H1 (cell line): ENCODE measurements at regions not wholly inside any gene's neighbourhood (a gene's known extent, or its start where the extent isn't known, plus 50 kb on each side); places are given as distances from the start of the nearest gene placed in this dataset.

Experiments
- CTCF ChIA-PET: fragments of 300-600 bp; sonication (Branson Sonifier 250); formaldehyde crosslinking; loops from one replicate; lab custom pipeline; 2021; ENCODE audit not compliant: partially characterized antibody; lab: Charles Lee
- POLR2A ChIA-PET: fragments of 300-600 bp; sonication (Branson Sonifier 250); formaldehyde crosslinking; loops from one replicate; lab custom pipeline; 2021; ENCODE audit warnings: inconsistent platforms; ENCODE audit not compliant: partially characterized antibody; lab: Charles Lee
- DNase-seq, 2 experiments: peaks; one replicate each; pipeline versions ENCODE4 v3.0.0 to v3.0.0-alpha.2; 2010 to 2022; ENCODE audit warnings: low spot score in 2 of 2, low read depth in 1 of 2, mixed read lengths in 1 of 2
- FAIRE-seq: peaks from 2 replicates; lab custom pipeline; 2011; peaks lifted over from hg19 to GRCh38; lab: Jason Lieb, UNC
- H2AFZ ChIP-seq: 2 replicates; pipeline ENCODE4 v1.8.1; 2012; ENCODE audit warnings: low read length, inconsistent platforms
- H2AK5ac ChIP-seq: 2 replicates; pipeline ENCODE4 v1.6.1; 2013; ENCODE audit warnings: low read depth, low read length
- H2BK120ac ChIP-seq: replicated peaks from 2 replicates; pipeline ENCODE3; 2013; ENCODE audit warnings: low read depth, low read length, inconsistent platforms
- H2BK12ac ChIP-seq: 2 replicates; pipeline ENCODE4 v1.6.1; 2013; ENCODE audit warnings: low read depth, low read length
- H2BK15ac ChIP-seq: 2 replicates; pipeline ENCODE4 v1.6.1; 2013; ENCODE audit warnings: low read length
- H2BK20ac ChIP-seq: 2 replicates; pipeline ENCODE4 v1.6.1; 2013; ENCODE audit warnings: low read length
- H2BK5ac ChIP-seq: 2 replicates; pipeline ENCODE4 v1.6.1; 2013; ENCODE audit warnings: low read depth, low read length
- H3K14ac ChIP-seq: 2 replicates; pipeline ENCODE4 v1.6.1; 2013; ENCODE audit warnings: inconsistent platforms; ENCODE audit not compliant: insufficient read length
- H3K18ac ChIP-seq: 2 replicates; pipeline ENCODE4 v1.6.1; 2013; ENCODE audit warnings: low read length; ENCODE audit errors: extremely low read depth
- H3K23ac ChIP-seq: 2 replicates; pipeline ENCODE4 v1.6.1; 2013; ENCODE audit warnings: inconsistent platforms; ENCODE audit not compliant: insufficient read length
- H3K23me2 ChIP-seq: 2 replicates; pipeline ENCODE4 v1.6.1; 2013; ENCODE audit warnings: low read depth, low read length
- H3K27ac ChIP-seq: 2 replicates; pipeline ENCODE4 v1.6.1; 2011; ENCODE audit warnings: low read depth, low read length, inconsistent platforms
- H3K27me3 ChIP-seq, 4 experiments: replicated peaks in 1 of 4; 1 replicate in 1 of 4; 2 replicates in 3 of 4; pipeline versions ENCODE4 v1.6.1 to v1.8.1; 2011 to 2013; ENCODE audit warnings: low read length in 3 of 4, mild to moderate bottlenecking in 3 of 4, inconsistent platforms in 2 of 4, mixed read lengths in 2 of 4, moderate library complexity in 1 of 4; ENCODE audit not compliant: control insufficient read depth in 3 of 4, insufficient read depth in 3 of 4; ENCODE audit errors: extremely low read depth in 1 of 4
- H3K36me3 ChIP-seq, 4 experiments: 2 replicates each; pipeline versions ENCODE4 v1.6.1 to v1.8.1; 2011 to 2013; ENCODE audit warnings: mild to moderate bottlenecking in 4 of 4, low read length in 3 of 4, moderate library complexity in 2 of 4, control low read depth in 1 of 4, inconsistent platforms in 1 of 4; ENCODE audit not compliant: insufficient read depth in 4 of 4, control insufficient read depth in 2 of 4
- H3K4ac ChIP-seq: replicated peaks from 2 replicates; pipeline ENCODE3; 2013; ENCODE audit warnings: low read length, low read depth, mixed read lengths, inconsistent platforms; ENCODE audit not compliant: insufficient read length
- H3K4me1 ChIP-seq, 4 experiments: replicated peaks in 1 of 4; 1 replicate in 1 of 4; 2 replicates in 3 of 4; pipeline versions ENCODE4 v1.6.1 to v1.8.1; 2011 to 2013; ENCODE audit warnings: low read length in 3 of 4, inconsistent platforms in 2 of 4, mixed read lengths in 1 of 4; ENCODE audit not compliant: insufficient read depth in 4 of 4, control insufficient read depth in 3 of 4
- H3K4me2 ChIP-seq, 2 experiments: 2 replicates each; pipeline versions ENCODE4 v1.6.1 to v1.8.1; 2011 to 2013; ENCODE audit warnings: low read depth in 2 of 2, low read length in 2 of 2, control low read depth in 1 of 2, inconsistent platforms in 1 of 2, mild to moderate bottlenecking in 1 of 2; ENCODE audit not compliant: insufficient read depth in 1 of 2
- H3K4me3 ChIP-seq, 4 experiments: fragments of 200-600, 300-600 bp in 1 of 4; sonication (generic), shearing (Covaris generic), sonication (Bioruptor Twin) in 1 of 4; 2 replicates each; pipeline versions ENCODE4 v1.5.1 to v1.8.1; 2011 to 2016; ENCODE audit warnings: low read length in 4 of 4, low read depth in 3 of 4, control low read depth in 2 of 4, inconsistent platforms in 2 of 4, mild to moderate bottlenecking in 2 of 4, mixed read lengths in 1 of 4, moderate library complexity in 1 of 4; ENCODE audit not compliant: insufficient read depth in 2 of 4; ENCODE audit errors: extremely low read depth in 1 of 4
- H3K56ac ChIP-seq: replicated peaks from 2 replicates; pipeline ENCODE3; 2013; ENCODE audit warnings: low read depth, mild to moderate bottlenecking, mixed read lengths, low read length, inconsistent platforms; ENCODE audit not compliant: insufficient read length
- H3K79me1 ChIP-seq: 2 replicates; pipeline ENCODE4 v1.6.1; 2013; ENCODE audit warnings: low read depth, low read length, control low read depth
- H3K79me2 ChIP-seq, 2 experiments: 2 replicates each; pipeline versions ENCODE4 v1.6.1 to v1.8.1; 2012 to 2013; ENCODE audit warnings: low read length in 2 of 2, mild to moderate bottlenecking in 2 of 2, inconsistent platforms in 1 of 2; ENCODE audit not compliant: insufficient read depth in 2 of 2, control insufficient read depth in 1 of 2
- H3K9ac ChIP-seq, 4 experiments: replicated peaks in 1 of 4; 1 replicate in 1 of 4; 2 replicates in 3 of 4; pipeline versions ENCODE4 v1.6.1 to v1.8.1; 2011 to 2013; ENCODE audit warnings: low read depth in 3 of 4, low read length in 3 of 4, control low read depth in 2 of 4, mild to moderate bottlenecking in 2 of 4, moderate library complexity in 2 of 4, inconsistent platforms in 1 of 4; ENCODE audit errors: extremely low read depth in 1 of 4
- H3K9me3 ChIP-seq, 2 experiments: 2 replicates each; pipeline versions ENCODE4 v1.6.1 to v1.8.1; 2012 to 2013; ENCODE audit warnings: mild to moderate bottlenecking in 2 of 2, moderate library complexity in 2 of 2, control low read depth in 1 of 2, inconsistent platforms in 1 of 2, low read depth in 1 of 2, low read length in 1 of 2, mixed read lengths in 1 of 2; ENCODE audit not compliant: insufficient read depth in 2 of 2
- H4K20me1 ChIP-seq, 2 experiments: replicated peaks in 1 of 2; 2 replicates each; pipeline versions ENCODE3 to v1.8.1; 2011 to 2013; ENCODE audit warnings: inconsistent platforms in 2 of 2, low read length in 2 of 2, mild to moderate bottlenecking in 1 of 2; ENCODE audit not compliant: insufficient read depth in 2 of 2, control insufficient read depth in 1 of 2
- H4K5ac ChIP-seq: 2 replicates; pipeline ENCODE4 v1.6.1; 2013; ENCODE audit warnings: low read length, low read depth, mixed read lengths, inconsistent platforms; ENCODE audit not compliant: insufficient read length
- H4K8ac ChIP-seq: 2 replicates; pipeline ENCODE4 v1.8.0; 2013; ENCODE audit warnings: mild to moderate bottlenecking, moderate library complexity, low read length, inconsistent platforms; ENCODE audit not compliant: insufficient read depth; ENCODE audit errors: extremely low read depth
- H4K91ac ChIP-seq: replicated peaks from 2 replicates; pipeline ENCODE3; 2013; ENCODE audit warnings: low read length, mixed read lengths, inconsistent platforms; ENCODE audit not compliant: insufficient read length
- ASH2L ChIP-seq: fragments of 200-600, 300-600 bp; sonication (generic); IDR thresholded peaks from one replicate; pipeline ENCODE4 v1.7.1; 2017; ENCODE audit warnings: low read length
- BACH1 ChIP-seq: IDR thresholded peaks from 2 replicates; pipeline ENCODE4 v1.6.1; 2012; ENCODE audit warnings: low read length, improper control_type of control experiment
- JUN ChIP-seq: IDR thresholded peaks from 2 replicates; pipeline ENCODE4 v1.6.1; 2011; ENCODE audit warnings: low read depth, mild to moderate bottlenecking, improper control_type of control experiment, low read length
- NRF1 ChIP-seq: IDR thresholded peaks from 2 replicates; pipeline ENCODE4 v1.6.1; 2011; ENCODE audit warnings: mild to moderate bottlenecking, low read depth, low read length, improper control_type of control experiment
- SIRT6 ChIP-seq: IDR thresholded peaks from one replicate; pipeline ENCODE4 v1.7.1; 2012; ENCODE audit warnings: low read length, inconsistent platforms
- YY1 ChIP-seq: IDR thresholded peaks from 2 replicates; pipeline ENCODE4 v1.6.1; 2011; ENCODE audit warnings: low read depth, mild to moderate bottlenecking, low read length
- whole genome bisulfite sequencing, 2 experiments: shearing (Covaris generic) in 1 of 2; methylation state at CpG; one replicate each; pipeline versions ENCODE4 v1.1.6 to v1.1.7; 2013 to 2015; ENCODE audit warnings: low lambda C conversion rate in 2 of 2, mixed read lengths in 2 of 2, inconsistent platforms in 1 of 2, low coverage in 1 of 2, missing lambda C conversion rate in 1 of 2; ENCODE audit not compliant: insufficient replicate concordance in 2 of 2, insufficient coverage in 1 of 2, insufficient read length in 1 of 2; ENCODE audit errors: extremely low coverage in 1 of 2, missing lambda C conversion rate in 1 of 2; 5-methylcytosine and 5-hydroxymethylcytosine counted together

DNA sequence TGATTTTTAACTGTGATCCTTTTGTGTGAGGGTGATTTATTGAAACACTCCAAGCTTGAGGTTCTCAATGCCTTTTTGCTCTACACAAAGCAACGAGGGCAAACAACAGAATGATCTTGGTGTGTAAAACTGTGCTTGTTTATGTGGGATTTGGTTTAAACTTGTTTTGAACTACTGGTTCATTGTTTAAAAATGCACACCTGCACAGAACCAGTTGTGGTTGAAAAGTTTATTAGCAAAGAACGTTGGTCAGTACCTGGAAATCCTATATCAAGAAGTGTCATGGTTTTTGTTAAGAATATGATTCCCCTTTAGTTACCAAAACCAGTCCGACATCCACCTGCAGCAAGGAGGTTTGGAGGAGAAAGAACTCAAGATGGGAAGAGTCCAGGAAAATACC, 239.4 kb downstream of the WNT5A start:
- H3K4me2 ChIP-seq: no peak overlapping the region
- H3K4ac ChIP-seq: no peak overlapping the region
- H3K18ac ChIP-seq: no peak overlapping the region
- peaks cover 0 to 7% of the 10 kb centered on the region in 2 experiments; a peak in 1 of 4 replicates for H3K9me3 ChIP-seq
- no peaks in the 10 kb centered on the region for H3K79me1 ChIP-seq
- H2AFZ ChIP-seq: no peak overlapping the region
- no peak for FAIRE-seq
- H3K56ac ChIP-seq: no peak overlapping the region
- ChIA-PET CTCF (no interaction called here), POLR2A (no interaction called here)
- no peak overlapping the region for H2AK5ac ChIP-seq
- no peak overlapping the region for H3K4me3 ChIP-seq
- no peaks in the 10 kb centered on the region for H4K20me1 ChIP-seq
- no peak overlapping the region for H3K9ac ChIP-seq
- no peak overlapping the region for H3K14ac ChIP-seq
- H4K5ac ChIP-seq: no peak overlapping the region
- H3K27me3 ChIP-seq: no peaks in the 10 kb centered on the region
- 59% methylated on average over 3 of the region's 3 CpGs; no CpG with 5 or more reads in 1 of the 2 experiments for WGBS, 2 experiments
- H4K91ac ChIP-seq: no peak overlapping the region
- H2BK5ac ChIP-seq: no peak overlapping the region
- H3K23me2 ChIP-seq: no peaks in the 10 kb centered on the region
- no peak overlapping the region for H3K23ac ChIP-seq
- H3K36me3 ChIP-seq: no peaks in the 10 kb centered on the region
- DNase-seq: no peak
- no peak overlapping the region for H2BK120ac ChIP-seq
- no peak overlapping the region for H2BK20ac ChIP-seq
- no peak overlapping the region for H2BK12ac ChIP-seq
- no peak overlapping the region for H2BK15ac ChIP-seq
- no peaks in the 10 kb centered on the region for H3K4me1 ChIP-seq
- no peaks in the 10 kb centered on the region for H3K79me2 ChIP-seq
- no peak overlapping the region for H3K27ac ChIP-seq
- no peak overlapping the region for H4K8ac ChIP-seq
- TF ChIP-seq JUN (no peak), YY1 (no peak), ASH2L (no peak), NRF1 (no peak), SIRT6 (no peak), BACH1 (no peak)
